Activated CD4-positive, alpha-beta T cell treated with anti-CD3 and anti-CD28 coated beads, Interleukin-2, amount 50 U/mL, for 48 hours (primary cell): ENCODE measurements at regions not wholly inside any gene's neighbourhood (a gene's known extent, or its start where the extent isn't known, plus 50 kb on each side); places are given as distances from the start of the nearest gene placed in this dataset.
"Not testable (repeated sequence)": the region's sequence is repeated elsewhere in the genome, so short reads cannot be mapped to it uniquely, and the experiment has no call there.

Experiments
- DNase-seq, 2 experiments: peaks; one replicate each; pipeline ENCODE4 v3.0.0-alpha.2; 2020

GRCh38 chr5:39629946-39630345 lies 205.2 kb upstream of the DAB2 start:
- DNase-seq = no peak

- no peak for DNase-seq
Measured at GRCh38 chr5:39628348-39628747, 203.6 kb upstream of the DAB2 start.

- no peak for DNase-seq
Measured at GRCh38 chr5:39624890-39625289, 200.1 kb upstream of the DAB2 start.

DNA sequence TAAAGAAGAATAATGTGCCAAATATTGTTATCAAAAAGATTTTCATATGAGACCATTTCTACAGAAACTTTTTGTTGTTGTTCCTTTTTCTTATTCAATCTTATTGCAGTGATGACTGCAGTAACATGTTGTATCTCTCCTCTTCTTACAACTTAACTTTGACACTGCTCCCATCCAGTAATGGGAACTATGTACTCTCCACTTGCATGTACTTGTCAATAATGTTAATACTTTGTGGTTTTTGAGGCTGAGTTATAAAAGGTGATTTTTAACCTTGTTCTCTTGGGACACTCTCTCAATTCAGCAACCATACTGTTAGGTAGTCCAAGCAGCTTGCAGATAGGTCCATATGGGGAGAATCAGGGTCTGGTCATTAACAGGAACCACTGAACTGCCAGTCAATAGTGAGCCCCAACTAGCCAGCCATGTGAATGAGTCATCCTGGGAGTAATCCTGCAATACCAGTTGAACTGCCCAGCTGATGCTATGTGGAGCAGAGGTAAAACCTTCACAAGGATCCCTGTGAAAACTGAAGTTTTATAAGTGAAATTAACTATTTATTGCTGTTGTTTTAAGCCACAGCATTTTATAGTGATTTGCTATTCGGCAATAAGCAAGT lies 199.6 kb upstream of the DAB2 start:
- no peak for DNase-seq

DNA sequence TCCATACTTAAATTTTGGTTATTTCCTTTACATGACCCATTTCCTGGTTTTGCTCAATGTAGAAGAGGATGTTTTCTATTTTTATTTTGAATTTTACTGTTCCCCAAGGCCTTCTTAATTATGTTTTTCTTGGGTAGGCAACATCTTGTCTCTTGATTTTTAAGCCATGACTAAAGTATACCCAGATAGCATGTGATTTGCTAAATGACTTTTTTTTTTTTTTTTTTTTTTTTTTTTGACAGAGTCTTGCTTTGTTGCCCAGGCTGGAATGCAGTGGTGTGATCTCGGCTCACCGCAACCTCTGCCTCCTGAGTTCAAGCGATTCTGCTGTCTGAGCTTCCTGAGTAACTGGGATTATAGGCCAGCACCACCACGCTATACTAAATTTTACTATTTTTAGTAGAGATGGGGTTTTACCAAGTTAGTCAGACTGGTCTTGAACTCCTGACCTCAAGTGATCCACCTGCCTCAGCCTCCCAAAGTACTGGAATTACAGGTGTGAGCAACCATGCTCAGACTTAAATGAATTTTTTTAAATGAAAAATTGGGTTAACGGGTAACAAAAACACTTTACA lies 198.6 kb upstream of the DAB2 start:
- DNase-seq = no peak

DNA sequence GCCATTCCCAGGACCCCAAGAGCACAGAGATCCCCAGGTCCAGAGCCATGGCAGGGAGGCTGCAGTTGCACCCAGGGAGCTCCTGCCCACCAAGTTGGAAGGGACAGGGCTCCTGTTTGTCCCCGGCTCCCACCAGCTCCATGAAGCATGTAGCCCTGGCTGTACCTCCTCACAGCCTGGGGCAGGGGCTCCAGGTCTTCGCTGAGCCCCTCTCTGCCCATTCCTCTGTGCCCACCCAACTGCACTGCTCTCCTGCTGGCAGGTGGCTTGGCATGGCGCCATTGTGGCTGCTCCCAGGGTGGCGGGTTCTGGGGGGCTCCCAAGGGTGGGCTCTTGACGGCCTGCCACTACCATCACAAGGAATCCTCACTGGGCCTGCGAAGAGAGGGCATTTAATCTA lies 197.5 kb upstream of the DAB2 start:
- DNase-seq = no peak

DNA sequence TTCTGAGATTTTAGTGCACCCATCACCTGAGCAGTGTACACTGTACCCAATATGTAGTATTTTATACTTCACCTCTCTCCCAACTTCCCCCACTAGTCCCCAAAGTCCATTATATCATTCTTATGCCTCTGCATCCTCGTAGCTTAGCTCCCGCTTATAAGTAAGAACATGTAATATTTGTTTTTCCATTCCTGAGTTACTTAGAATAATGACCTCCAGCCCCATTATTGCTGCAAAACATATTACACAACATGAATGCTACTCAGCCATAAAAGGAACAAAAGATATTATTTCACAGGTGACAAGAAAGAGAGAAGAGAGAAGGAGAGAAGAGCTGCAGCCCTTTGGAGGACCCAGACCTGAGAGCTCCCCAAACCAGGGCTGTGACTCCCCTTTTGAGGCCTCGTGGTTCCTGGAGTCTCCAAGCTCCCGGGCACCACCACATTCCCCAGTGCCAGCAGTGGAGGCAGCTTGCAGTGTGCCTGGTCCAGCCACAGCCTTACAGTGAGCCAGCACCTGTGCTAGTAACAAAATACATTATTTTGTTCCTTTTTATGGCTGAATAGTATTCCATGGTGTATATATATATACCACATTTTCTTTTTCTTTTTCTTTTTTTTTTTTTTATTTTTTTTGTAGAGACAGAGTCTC lies 194.5 kb upstream of the DAB2 start:
- no peak for DNase-seq

DNA sequence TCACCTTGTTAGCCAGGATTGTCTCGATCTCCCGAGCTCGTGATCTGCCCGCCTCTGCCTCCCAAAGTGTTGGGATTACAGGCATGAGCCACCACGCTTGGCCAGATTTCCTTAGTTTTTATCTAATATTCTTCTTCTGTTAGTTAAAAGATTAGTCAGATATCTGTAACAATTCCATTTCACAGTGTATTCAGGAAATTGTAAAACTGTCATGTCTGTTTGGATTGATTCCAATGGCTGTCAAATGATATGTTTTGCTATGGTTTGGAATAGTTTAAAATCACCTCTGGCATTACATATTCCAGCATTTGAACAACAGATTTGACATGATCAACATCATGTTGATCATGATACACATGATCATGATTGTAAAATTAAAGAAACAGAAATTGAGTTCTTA lies 193.6 kb upstream of the DAB2 start:
- no peak for DNase-seq

DNA sequence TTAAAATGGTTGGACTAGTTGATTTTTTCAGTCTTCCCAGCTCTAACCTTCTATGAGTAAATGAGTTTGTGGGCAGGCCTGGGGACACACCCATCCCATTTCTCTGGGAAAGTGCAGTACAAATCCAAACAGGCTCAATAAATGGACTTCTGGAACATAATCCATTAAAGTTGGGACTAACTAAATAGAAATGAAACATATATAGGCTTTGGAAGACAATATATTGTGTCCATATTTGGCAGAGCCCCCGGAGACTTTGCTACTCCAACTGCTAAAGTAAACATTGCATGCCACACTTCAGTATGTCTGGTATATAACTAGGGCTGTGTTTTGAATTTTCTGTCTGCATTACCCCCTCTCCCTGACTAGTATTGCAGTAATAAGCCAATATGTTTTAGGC lies 191.4 kb upstream of the DAB2 start:
- DNase-seq = no peak

- DNase-seq = not testable (repeated sequence)
Measured at GRCh38 chr5:39611076-39611475, 186.3 kb upstream of the DAB2 start.

- no peak for DNase-seq
Measured at GRCh38 chr5:39608024-39608423, 183.2 kb upstream of the DAB2 start.

GRCh38 chr5:39606591-39606990 lies 181.8 kb upstream of the DAB2 start:
- DNase-seq = no peak

DNA sequence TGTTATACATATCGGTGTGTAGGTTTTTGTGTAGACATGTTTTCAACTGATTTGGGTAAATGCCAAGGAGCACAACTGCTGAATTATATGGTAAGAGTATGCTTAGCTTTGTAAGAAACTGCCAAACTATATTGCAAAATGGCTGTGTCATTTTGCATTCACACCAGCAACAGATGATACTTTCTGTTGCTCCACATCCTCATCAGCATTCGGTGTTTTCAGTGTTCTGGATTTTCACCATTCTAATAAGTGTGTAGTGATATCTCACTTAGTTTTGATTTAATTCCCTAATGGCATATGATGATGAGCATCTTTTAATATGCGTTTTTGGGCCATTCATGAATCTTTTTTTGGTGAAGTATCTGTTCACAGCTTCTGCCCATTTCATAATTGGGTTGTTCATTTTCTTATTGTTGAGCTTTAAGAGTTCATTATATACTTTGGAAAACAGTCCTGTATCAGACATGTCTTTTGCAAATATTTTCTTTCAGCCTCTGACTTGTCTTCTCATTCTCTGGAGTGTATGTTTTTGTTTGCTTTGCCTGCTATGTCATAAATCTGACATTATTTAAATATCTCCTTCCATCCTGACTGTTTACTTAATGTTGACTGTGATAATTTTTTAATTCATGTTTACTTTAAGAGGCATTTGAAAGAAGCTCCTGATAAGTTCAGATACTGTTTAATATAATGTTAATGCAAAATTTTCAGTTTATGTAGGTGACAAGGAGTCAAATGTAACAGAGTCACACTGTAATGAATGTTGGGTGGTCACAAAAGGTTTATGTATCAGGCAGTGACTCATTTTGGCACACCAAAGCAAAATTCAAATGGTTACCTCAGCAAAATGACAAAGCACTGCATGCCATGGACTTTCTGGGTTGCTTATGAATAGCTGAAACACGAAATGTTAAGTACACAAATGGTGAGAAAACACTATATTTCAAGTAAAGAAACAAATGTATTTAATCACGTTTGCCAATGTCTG lies 181.1 kb upstream of the DAB2 start:
- DNase-seq = no peak

- DNase-seq = no peak
Measured at GRCh38 chr5:39605145-39605544, 180.4 kb upstream of the DAB2 start.

GRCh38 chr5:39604491-39604890 lies 179.7 kb upstream of the DAB2 start:
- DNase-seq = no peak

DNA sequence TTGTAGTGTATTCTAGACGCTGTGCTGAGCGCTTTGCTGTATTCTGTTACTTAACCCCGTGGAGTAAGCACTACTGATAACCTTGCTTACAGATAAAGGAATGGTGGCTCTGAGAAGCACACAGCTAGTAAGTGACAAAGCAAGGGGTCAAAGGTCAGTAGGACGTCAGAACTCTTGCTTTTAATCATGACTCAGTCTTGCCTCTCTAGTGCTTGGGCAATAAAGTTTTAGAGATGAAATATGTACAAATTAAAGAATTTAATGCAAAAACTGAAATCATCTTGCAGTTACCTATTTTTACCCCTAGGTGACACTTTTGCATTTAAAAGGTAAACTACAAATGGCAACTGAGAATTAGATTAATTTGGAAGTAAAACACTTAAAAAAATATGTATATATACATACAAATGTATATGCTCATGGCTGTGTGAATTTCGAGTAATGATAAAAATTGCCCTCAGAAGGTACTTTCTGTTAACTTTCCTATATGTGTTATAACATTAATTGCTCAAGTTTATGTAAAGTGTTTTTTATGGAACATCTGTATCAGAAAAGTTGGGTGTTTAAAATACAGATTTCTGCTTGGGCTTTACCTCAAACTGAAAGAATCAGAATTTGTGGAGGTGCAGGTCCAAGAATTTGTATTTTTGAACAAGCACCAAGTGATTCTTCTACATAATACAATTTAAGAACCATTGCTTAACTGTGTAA lies 175.1 kb upstream of the DAB2 start:
- no peak for DNase-seq

GRCh38 chr5:39598661-39599248 lies 174.0 kb upstream of the DAB2 start:
- no peak for DNase-seq

DNA sequence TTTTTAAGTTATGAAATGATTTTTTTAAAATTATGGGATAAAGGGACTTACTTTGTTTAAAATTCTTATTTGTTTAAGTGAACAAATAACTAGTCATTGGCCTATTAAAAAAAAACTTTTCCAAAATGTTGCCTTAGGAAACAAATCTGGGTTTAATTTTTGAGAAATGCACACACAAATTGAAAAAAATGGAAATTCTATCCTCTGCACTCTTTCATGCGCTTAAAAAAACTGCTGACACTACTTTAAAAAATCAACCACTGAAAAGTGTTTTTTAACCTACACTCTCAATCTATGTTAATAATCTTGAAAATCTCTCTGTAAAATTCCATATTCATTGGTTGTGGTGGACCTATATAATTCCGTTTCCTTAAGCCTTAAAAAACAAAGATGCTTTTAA lies 163.4 kb upstream of the DAB2 start:
- DNase-seq = no peak

DNA sequence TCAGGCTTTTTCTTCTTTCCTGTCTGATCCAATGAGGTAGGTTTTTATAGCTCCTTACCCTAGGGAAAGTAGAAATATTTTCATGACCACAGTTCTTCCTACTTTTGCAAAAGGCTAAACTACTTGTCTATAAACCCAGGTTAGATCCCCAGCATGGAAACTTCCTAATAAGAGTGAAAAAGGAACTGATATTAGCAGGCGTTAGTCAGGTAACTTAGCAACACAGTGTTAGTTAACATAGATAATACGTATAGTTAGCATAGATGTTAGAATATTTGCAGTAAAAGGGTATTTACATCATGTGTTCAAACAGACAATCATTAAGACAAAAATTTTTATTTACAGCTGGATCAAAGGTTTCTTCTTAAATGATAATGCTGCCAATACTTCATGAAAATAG lies 162.9 kb upstream of the DAB2 start:
- no peak for DNase-seq

DNA sequence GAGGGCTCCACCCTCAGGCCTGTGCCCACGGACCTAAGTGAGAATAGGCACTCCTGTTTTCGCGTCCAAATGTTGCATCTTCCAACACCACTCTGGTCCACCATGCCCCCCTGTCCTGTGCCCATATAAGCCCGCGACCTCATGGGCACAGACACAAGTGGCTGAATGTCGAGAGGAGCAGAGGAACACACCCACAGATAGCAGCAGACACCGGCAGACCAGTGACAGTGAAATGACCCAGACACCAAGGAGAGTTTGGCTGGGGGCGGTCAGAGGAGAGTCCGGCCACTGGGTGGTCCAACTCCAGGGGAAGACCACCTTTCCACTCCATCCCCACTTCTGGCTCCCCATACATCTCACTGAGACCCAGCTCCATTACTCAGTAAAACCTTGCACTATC lies 161.4 kb upstream of the DAB2 start:
- no peak for DNase-seq

DNA sequence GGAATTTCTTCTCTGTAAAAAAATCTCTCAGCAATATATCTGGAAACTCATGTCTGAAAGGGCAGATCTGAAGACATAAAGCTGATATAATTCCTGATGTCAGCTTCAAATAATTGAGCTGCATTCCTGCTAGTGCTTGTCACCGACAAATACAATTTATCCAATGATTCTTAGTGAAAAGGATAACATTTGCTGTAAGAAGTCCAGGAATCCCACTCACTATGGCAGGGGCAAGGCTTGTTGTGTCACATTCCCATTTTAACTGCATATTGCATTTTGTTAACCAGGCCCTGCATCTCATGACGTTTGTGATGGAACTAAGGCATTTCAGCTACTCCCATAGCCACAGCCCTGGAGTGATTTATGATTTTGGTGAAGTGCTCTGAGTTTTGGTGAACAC lies 160.1 kb upstream of the DAB2 start:
- no peak for DNase-seq

GRCh38 chr5:39580702-39581453 lies 156.1 kb upstream of the DAB2 start:
- DNase-seq = no peak
